Sigmoid colon (tissue), 6 donors: ENCODE measurements at regions not wholly inside any gene's neighbourhood (a gene's known extent, or its start where the extent isn't known, plus 50 kb on each side); places are given as distances from the start of the nearest gene placed in this dataset.

Experiments used
- DNase-seq: peaks from one replicate; pipeline ENCODE4 v3.0.0-alpha.2; 2019
- H3K27ac ChIP-seq, 4 donors: fragments of 200-600 bp; sonication (generic); one replicate each; pipeline ENCODE4 v1.5.1; 2016 to 2019; ENCODE audit warnings: mild to moderate bottlenecking in 1 of 4
- H3K27me3 ChIP-seq, 3 donors: fragments of 200-600 bp; sonication (generic); one replicate each; pipeline ENCODE4 v1.5.1; 2019; ENCODE audit warnings: mild to moderate bottlenecking in 1 of 3
- H3K36me3 ChIP-seq, 4 donors: fragments of 200-600 bp; sonication (generic); one replicate each; pipeline ENCODE4 v1.5.1; 2016 to 2019
- H3K4me1 ChIP-seq, 4 donors: fragments of 200-600 bp; sonication (generic); one replicate each; pipeline ENCODE4 v1.5.1; 2017 to 2019
- H3K4me3 ChIP-seq, 4 donors: fragments of 200-600 bp; sonication (generic); one replicate each; pipeline ENCODE4 v1.5.1; 2017 to 2019; ENCODE audit warnings: mild to moderate bottlenecking in 2 of 4, moderate library complexity in 1 of 4
- H3K9me3 ChIP-seq, 4 donors: fragments of 200-600 bp in 3 of 4; sonication (generic) in 3 of 4; one replicate each; pipeline versions ENCODE4 v1.5.1 to v1.6.1; 2013 to 2019
- CTCF ChIP-seq, 4 experiments: fragments of 450-650 bp in 3 of 4; fragments of 200-600 bp in 1 of 4; IDR thresholded peaks; one replicate each; pipeline ENCODE4 v1.5.1; 2016 to 2019; ENCODE audit warnings: antibody characterized with exemption in 4 of 4, mild to moderate bottlenecking in 3 of 4, moderate library complexity in 2 of 4
- EP300 ChIP-seq, 4 donors: sonication (generic); formaldehyde crosslinking; IDR thresholded peaks; one replicate each; pipeline ENCODE4 v1.6.1; 2017; ENCODE audit warnings: antibody characterized with exemption in 4 of 4
- POLR2A ChIP-seq, 2 donors: fragments of 450-650 bp; IDR thresholded peaks; one replicate each; pipeline ENCODE4 v1.6.1; 2016; ENCODE audit warnings: antibody characterized with exemption in 2 of 2, mild to moderate bottlenecking in 2 of 2, moderate library complexity in 2 of 2
- POLR2AphosphoS5 ChIP-seq, 4 donors: sonication (generic); formaldehyde crosslinking; IDR thresholded peaks; one replicate each; pipeline ENCODE4 v1.6.1; 2017; ENCODE audit warnings: antibody characterized with exemption in 4 of 4
- WGBS, 2 donors: extraction: QIAGEN DNeasy Blood & Tissue Kit; methylation state at CpG; one replicate each; pipeline ENCODE4 v1.1.7; 2013; 5-methylcytosine and 5-hydroxymethylcytosine counted together
- intact Hi-C: fragments of 100-400 bp; cut with DNase I; formaldehyde crosslinking; loops from one replicate; pipeline ENCODE4 v1.15.1; 2023
- donor health status: healthy with polysubstance abuse.
- donor health status: healthy.

GRCh38 chr1:163973586-163973985 is 585.4 kb upstream of the PBX1 start:
- Histone ChIP-seq H3K36me3 (no peaks in the 10 kb centered on the region), H3K9me3 (no peaks in the 10 kb centered on the region), H3K27me3 (no peaks in the 10 kb centered on the region), H3K4me1 (no peaks in the 10 kb centered on the region), H3K27ac (no peak overlapping the region), H3K4me3 (no peak overlapping the region)
- DNase-seq: no peak
- intact Hi-C loops: no loop called here
- TF ChIP-seq POLR2A (IDR thresholded peaks at IDR 0.05): no peak
- no peak for TF ChIP-seq POLR2AphosphoS5 (IDR thresholded peaks at IDR 0.05)
- TF ChIP-seq EP300 (IDR thresholded peaks at IDR 0.05): no peak
- TF ChIP-seq CTCF (IDR thresholded peaks at IDR 0.05): no peak

- WGBS, 2 donors: 83 to 84% methylated on average over 2 of the region's 2 CpGs
- no peak for DNase-seq
- Histone ChIP-seq H3K27me3 (no peaks in the 10 kb centered on the region), H3K9me3 (no peaks in the 10 kb centered on the region), H3K27ac (no peak overlapping the region), H3K36me3 (no peaks in the 10 kb centered on the region), H3K4me3 (no peak overlapping the region), H3K4me1 (no peaks in the 10 kb centered on the region)
- no peak for TF ChIP-seq POLR2A (IDR thresholded peaks at IDR 0.05)
- TF ChIP-seq POLR2AphosphoS5 (IDR thresholded peaks at IDR 0.05): no peak
- TF ChIP-seq EP300 (IDR thresholded peaks at IDR 0.05): no peak
- TF ChIP-seq CTCF (IDR thresholded peaks at IDR 0.05): no peak
- intact Hi-C loops: no loop called here
Measured at GRCh38 chr1:163974120-163974519, 584.9 kb upstream of the PBX1 start.

DNA sequence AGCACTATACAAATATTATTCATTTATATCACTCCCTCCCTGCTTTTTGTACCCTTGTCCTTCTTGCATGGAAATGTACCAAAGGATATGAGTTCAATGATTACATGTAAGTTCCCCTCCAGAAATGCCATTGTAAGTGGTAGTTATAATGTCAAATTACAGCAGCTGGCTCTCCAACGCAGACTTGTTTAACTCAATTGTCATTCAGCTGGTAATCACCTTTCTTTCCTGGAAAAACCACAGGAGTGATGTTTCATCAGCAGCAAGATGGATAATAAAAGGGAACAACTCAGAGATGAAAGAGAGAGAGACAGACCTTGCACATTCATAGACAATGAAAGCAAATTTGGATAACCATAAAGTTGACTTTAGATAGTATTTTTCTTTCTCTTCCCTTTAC is 578.6 kb upstream of the PBX1 start:
- intact Hi-C loops: no loop called here
- no peaks in the 10 kb centered on the region for H3K27me3 ChIP-seq
- no peak overlapping the region for H3K4me3 ChIP-seq

DNA sequence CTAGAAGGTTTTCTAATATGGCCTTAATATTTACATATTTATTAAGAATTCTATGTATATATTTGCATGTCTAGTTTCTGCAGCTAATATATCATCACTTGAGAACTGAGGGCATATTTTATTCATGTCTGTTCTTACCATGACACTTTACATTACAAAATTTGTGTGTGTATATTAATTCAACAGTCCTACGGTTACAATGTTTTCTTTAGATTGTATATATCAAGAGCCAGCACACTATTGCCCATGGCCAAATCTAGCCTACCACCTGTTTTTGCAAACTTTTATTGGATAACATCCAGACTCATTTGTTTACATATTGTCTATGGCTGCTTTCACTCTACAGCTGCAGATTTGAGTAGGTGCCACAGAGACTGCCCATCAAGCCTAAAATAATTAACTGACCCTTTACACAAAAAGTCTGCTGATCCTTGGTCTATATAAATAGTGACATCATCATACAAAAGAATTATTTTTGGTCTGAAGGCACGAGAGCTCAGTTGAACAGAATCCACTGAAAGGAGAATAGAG is 577.4 kb upstream of the PBX1 start:
- 16 to 54% methylated on average over 2 of the region's 2 CpGs for WGBS, 2 donors
- intact Hi-C loops: no loop called here
- Histone ChIP-seq H3K4me1 (peaks cover 0 to 19% (median 3%) of the 10 kb centered on the region in 4 donors), H3K36me3 (no peaks in the 10 kb centered on the region), H3K27me3 (no peaks in the 10 kb centered on the region), H3K4me3 (no peak overlapping the region), H3K9me3 (no peaks in the 10 kb centered on the region), H3K27ac (no peak overlapping the region)
- DNase-seq: no peak
- no peak for TF ChIP-seq POLR2A (IDR thresholded peaks at IDR 0.05)
- no peak for TF ChIP-seq EP300 (IDR thresholded peaks at IDR 0.05)
- no peak for TF ChIP-seq POLR2AphosphoS5 (IDR thresholded peaks at IDR 0.05)
- no peak for TF ChIP-seq CTCF (IDR thresholded peaks at IDR 0.05)

More for the DNA sequence above, 578.6 kb upstream of the PBX1 start:
- TF ChIP-seq CTCF (IDR thresholded peaks at IDR 0.05) (no peak), POLR2AphosphoS5 (IDR thresholded peaks at IDR 0.05) (no peak), EP300 (IDR thresholded peaks at IDR 0.05) (no peak), POLR2A (IDR thresholded peaks at IDR 0.05) (no peak)
- no peaks in the 10 kb centered on the region for H3K9me3 ChIP-seq
- WGBS, 2 donors: 11 to 38% methylated on average over 1 of the region's 1 CpG
- no peaks in the 10 kb centered on the region for H3K36me3 ChIP-seq
- H3K4me1 ChIP-seq: peaks cover 0 to 8% (median 0%) of the 10 kb centered on the region in 4 donors
- H3K27ac ChIP-seq: no peak overlapping the region
- DNase-seq: no peak

GRCh38 chr1:163983097-163983496 is 575.9 kb upstream of the PBX1 start:
- intact Hi-C loops: no loop called here
- TF ChIP-seq EP300 (IDR thresholded peaks at IDR 0.05) (no peak), POLR2AphosphoS5 (IDR thresholded peaks at IDR 0.05) (no peak), POLR2A (IDR thresholded peaks at IDR 0.05) (no peak), CTCF (IDR thresholded peaks at IDR 0.05) (no peak)

More at GRCh38 chr1:163983097-163983496, 575.9 kb upstream of the PBX1 start:
- WGBS, 2 donors: 76 to 78% methylated on average over 2 of the region's 2 CpGs
- Histone ChIP-seq H3K9me3 (no peaks in the 10 kb centered on the region), H3K36me3 (no peaks in the 10 kb centered on the region), H3K4me3 (no peak overlapping the region), H3K4me1 (peaks cover 0 to 22% (median 3%) of the 10 kb centered on the region in 4 donors), H3K27ac (no peak overlapping the region), H3K27me3 (no peaks in the 10 kb centered on the region)
- DNase-seq: no peak
